Amniotic epithelial cell (primary cell): ENCODE measurements at regions not wholly inside any gene's neighbourhood (a gene's known extent, or its start where the extent isn't known, plus 50 kb on each side); places are given as distances from the start of the nearest gene placed in this dataset.

ENCODE experiments used
- DNase-seq: peaks from one replicate; pipeline ENCODE4 v3.0.0-alpha.2; 2010; ENCODE audit warnings: low read depth

DNA sequence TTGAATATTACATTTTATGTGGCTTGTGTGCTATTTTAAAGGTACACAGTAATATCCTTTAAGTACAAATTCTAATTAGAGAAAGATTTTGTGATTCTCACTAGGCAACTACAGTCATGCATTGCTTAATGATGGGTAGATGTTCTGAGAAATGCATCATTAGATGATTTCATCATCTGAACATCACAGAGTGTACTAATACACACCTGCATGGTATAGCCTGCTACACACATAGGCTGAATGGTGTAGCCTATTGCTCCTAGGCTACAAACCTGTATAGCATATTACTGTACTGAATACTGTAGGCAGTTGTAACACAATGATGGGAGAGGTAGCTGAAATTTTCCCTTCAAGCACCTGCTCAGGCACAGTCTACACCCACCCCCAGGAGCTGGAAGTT, 217.4 kb upstream of the EOMES start:
- DNase-seq: no peak

DNA sequence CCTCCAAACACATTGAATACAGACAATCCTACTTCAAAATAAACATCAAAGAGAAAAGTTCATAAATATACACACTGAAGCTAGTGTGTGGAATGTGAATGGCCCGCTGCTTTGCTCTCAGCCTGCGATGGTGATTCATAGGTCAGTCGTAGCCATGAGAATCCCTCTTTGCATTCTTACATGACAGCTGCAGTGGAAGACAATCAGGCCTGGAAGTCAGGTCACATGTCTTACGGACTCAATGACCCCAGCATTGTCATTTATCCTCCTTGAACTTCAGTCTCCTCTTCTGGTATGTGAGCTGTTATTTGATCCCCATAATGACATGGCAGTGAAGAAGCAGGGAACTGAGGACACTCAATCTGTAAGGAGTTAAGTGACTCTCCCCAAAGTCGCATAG, 217.8 kb upstream of the EOMES start:
- no peak for DNase-seq

DNA sequence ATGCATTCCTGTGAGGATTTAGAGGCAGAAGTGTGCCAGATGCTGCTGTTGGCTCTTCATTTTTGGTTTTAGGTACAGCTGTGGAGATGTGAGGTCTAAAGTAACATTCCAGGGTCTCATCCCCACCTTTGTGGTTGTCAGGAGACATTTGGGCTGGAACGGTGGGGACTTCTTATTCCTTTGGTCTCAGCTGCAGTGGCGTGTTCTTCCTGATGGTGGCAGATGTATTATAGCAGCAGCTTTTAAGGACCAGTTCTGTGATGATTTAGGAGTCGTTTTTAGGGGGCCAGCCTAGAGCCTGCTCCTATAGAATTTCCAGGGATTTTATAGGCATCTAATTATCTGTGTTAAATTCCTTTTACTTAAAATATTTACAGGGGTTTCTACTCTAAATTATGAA, 221.0 kb upstream of the EOMES start:
- no peak for DNase-seq

DNA sequence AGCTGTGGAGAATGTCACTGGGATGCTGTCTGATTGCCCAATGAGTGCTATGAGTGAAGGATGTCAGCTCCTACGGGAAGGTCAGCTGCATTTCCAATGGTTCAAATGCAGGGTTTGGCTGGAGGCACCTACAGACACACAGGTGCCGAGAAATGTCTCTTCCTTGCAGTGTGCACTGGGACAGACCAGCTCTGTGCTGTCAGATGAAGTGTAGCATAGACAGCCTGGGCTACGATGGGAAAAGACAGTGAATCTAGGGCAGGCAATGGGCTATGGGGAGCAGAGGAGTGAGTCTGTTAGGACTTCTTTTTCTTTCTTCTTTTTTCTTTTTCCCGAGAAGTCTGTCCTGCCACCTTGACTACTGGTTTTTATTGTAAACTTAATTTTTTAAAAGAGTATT, 223.1 kb upstream of the EOMES start:
- DNase-seq: no peak

DNA sequence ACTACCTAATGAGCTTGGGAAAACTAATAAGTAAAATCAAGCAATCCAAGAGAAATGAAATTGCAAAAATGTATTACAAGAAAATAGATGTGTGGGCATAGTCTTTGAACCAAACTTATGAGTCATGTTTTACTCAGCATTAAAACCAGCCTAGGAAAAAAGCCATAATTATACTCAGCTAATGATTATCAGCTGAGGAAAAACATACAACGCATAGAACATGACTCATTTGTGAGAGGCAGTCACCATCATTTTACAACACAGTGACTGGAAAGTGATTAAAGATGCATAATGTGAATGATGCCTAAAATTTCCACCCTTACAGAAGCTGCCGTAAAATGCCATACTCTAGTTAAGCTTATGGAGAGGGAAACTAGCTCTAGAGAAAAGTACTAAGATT, 238.0 kb upstream of the EOMES start:
- DNase-seq: no peak

DNA sequence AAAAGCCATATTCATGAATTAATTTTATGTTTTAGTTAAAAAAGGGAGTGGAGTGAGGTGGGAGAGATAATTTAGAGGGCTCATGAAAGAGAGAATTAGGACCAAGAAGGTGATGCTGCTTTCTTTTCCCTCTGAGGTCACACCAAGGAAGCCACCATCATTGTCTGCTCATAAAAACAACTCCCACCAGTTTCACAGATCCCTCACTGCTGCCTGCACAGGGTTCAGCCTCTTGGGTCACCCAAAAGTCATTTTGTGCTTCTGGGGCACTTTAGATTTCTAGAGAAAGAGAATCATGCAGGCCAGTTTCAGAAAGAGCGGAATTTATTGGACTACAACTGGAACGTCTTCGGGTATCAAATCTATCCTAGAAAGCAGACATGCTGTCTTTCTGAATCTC, 241.4 kb upstream of the EOMES start:
- DNase-seq: no peak

DNA sequence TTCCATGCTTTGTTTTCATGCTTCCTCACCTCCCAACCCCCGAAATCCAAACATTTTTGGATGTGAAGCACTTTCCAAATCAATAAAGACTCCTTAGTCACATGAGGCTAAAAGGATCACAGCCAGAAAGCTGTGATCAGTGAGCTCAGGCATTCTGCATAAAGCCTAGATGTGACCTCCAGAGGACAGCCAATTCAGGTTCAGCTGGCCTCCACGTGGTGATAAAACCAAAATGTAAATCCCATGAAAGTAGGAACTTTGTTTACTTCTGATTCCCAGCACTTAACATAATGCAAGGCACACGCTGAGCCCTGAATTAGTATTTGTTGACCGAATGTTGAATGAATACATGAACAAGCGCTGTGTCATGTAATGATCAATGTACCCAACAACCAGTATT, 249.5 kb upstream of the EOMES start:
- no peak for DNase-seq

DNA sequence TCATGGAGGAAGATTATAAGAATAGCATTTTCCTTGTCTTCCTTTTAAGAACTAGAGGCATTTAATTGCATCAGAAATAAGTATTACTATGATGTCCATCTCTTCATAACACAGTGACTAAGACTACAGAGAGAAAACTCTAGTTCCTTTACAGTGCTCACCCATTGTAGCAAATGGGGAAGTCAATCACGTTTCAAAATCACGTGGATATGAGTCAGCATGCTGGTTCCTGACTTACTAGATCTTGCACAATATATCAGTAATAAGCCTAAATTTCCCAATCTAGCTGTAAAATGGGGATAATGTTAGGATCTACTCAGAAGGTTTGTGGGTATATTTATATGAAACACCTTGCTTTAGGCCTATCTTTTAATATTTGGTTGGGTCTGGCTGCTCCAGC, 254.8 kb upstream of the EOMES start:
- peak; percentile 1 for DNase-seq

DNA sequence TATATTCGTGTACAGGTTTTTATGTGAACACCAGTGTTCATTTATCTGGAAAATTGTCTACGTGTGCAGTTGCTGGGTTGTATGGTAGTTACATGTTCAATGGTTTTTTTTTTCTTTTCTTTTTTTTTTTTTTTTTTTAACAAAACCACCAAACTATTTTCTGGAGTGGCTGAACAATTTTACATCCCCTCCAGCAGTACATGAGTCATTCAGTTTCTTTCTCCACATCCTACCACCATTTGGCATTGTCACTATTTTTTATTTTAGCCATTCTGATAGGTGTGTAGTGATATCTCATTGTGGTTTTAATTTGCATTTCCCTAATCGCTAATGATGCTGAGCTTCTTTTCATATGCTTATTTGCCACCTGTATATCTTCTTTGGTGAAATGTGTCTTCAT, 256.3 kb upstream of the EOMES start:
- DNase-seq: no peak

DNA sequence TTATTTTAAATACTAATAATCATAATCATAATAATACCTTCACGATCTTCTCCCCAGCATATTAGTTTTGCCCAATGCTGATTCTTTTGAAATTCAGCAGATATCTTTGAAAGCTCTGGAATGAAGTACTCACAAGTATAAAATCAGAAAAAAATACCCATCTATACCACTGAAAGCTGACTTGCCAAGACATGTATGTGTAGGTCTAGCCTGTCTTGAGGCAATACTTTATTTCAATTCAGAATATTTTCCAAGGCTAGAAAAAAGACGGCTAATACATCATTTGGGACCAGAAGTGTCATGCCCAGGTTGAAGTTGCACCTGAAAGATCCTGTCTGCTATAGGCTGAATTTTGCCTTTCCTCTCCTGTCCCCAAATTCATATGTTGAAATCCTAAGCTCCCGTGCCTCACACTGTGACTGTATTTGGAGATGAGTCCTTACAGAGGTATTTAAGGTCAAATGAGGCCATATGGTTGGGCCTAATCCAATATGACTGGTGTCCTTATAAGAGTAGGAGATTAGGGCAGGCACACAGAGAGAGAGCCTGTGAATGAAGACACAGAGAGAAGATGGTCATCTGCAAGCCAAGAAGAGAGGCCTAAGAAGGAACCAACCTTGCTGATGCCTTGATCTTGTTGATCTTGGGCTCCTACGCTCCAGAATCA, 255.9 kb upstream of the CMC1 start:
- DNase-seq: no peak

DNA sequence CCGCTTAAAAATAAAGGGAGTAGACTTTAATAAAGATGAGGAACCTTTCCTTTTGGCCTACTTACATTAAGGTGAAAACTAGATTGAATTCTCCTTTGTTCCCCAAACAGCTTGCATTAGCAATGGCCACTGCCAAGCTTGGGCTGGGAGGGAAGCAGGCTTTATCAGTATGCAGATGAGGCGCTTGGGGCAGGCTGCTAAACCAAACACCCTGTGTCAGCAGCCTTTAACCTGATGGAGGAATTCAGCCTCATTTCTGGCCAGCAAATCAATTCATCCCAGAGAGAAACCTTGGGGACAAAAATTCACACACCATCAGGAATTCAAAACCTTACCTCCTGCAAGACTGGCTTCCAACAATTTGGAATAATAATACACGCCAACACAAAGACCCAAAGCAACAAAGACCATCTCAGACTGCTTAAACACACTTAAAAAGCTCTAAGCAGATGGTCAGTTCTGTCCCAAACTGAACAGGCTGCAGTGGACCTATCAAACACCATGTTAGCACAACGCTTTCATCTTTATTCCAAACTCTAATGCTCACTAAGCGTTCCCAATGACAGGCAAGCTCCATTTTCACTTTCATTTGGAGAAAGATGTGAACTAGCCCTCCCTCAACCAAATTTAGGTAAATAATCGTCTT, 255.1 kb upstream of the CMC1 start:
- no peak for DNase-seq

DNA sequence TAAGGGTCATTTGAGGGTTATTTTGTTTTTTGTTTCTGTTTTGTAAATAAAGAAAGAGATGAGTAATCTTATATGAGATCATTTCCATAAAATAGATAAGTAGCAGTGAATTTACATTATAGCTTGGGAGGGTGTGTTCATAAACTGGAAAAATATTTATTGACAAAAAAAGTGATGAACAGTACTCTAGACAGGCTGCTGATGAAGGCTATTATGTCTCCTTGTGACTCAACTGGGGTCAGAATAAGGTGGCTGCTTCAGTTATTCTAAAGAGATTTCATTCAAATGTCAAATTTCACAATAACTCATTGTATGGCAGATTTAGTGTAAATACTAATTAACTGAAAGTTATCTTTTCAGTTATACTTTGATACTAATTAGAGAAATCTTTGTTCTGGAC, 251.1 kb upstream of the CMC1 start:
- no peak for DNase-seq

DNA sequence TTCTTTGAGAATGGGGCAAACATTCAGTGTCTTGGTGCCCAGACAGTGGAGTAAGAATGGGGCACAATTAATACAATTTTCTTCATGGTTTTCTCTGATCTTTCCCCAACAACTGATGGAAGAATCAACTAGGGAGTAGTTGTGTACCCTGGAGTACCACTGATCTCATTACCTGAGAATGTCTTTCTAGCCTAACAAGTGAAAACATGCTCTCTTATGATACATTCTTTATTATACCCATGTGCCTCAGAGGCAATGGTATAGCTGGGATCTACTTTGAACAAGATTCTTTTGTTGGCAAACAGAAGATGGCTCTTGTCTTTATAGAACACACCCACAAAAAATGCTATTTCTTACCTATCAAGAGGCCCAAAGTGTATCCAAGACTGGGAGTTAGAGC, 250.6 kb upstream of the CMC1 start:
- DNase-seq: no peak

DNA sequence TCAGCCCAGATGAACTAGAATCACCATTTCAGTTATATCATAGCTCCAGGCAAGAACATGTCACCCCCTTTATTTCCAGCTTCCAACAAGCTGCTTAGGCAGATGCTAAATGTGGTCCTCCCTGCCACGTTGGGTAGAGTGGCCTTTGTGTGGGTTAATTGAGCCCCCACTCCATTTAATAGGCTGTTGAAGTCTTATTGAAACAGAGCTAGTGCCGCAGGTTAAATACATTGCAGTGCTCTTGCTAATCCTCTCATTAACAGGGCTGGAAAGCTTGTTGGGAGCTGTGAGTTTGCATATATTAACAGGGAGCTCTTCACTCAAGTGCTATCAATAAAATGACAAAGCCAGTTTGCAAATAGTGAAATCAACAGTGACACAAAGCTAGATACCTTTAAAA, 248.4 kb upstream of the CMC1 start:
- no peak for DNase-seq

DNA sequence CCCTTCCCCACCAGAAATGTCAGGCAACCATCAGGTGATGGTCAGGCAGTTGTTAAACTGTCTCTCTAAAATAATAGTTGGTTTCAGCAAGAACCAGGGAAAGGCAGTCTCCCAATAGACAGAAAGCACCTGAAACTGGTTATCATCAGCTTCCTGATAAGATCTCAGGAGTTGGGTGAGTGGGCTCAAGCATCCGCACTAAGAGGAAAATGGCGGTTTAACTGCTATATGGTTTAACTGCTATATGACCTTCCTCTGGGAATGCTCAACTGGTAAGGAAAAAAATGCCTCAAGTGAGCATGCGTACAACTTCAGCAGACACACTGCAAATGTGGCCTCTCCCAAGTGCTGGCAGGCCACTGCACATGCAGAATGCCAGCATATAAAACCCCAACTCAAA, 240.8 kb upstream of the CMC1 start:
- no peak for DNase-seq

DNA sequence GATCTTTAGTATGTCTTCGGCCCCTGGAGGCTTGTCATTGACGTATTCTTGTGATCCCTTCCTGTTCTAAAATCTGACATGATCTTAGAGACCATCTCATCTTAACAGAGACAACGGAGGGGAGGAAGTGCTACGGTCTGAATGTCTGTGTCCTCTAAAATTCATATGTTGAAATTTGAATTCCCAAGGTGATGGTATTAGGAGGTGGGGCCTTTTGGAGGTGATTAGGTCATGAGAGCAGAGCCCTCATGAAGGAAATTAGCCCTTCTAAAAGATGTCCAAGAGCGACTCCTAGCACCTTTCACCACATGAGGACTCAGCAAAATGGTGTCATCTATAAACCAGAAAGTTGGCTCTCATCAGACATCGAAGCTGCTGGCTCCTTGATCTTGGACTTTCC, 233.2 kb upstream of the CMC1 start:
- no peak for DNase-seq

DNA sequence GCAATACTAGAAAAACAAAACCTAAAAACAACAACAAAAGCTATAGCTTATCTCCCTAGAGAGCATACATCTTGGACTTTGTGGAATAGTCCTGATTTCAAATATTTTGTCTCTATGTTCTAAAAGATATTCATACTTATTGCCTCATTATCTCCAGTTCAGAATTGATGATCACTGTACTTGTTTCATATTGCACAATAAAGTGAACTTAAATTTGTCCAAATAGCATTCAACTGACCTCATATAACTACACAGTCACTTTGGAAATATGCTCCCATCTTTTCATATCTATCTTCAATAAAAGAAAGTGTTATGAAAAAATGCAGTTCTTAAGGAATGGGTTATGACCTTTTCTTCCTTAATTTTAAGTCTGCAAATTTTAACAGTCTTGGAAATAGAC, 228.6 kb upstream of the CMC1 start:
- DNase-seq: no peak

DNA sequence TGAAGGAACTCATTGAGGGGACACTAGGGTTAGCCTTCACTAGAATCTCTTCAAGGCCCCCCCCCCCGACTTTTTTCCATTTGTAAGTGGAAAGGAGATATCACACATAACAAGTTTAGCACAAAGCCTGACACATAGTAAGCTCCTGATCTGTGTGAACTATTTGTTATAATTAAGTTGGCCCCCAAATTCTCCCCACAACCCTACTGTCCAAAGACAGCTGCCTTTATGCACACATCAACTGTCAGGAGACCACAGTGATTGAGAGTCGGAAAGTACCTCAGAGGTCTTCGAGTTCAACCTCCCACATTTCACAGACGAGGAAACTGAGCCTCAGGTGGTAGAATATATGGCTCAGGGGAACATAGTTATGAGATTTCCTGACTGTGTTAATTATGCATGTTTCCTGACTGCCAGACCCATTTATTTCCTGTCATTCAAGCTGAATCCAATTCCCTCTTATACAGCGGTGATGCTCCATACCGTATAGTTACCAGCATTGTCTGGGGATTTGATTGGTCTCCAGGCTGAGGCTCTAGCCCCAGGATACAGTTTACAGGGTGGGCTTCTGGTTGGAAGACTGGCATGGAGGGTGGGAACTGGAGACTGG, 227.4 kb upstream of the CMC1 start:
- no peak for DNase-seq

DNA sequence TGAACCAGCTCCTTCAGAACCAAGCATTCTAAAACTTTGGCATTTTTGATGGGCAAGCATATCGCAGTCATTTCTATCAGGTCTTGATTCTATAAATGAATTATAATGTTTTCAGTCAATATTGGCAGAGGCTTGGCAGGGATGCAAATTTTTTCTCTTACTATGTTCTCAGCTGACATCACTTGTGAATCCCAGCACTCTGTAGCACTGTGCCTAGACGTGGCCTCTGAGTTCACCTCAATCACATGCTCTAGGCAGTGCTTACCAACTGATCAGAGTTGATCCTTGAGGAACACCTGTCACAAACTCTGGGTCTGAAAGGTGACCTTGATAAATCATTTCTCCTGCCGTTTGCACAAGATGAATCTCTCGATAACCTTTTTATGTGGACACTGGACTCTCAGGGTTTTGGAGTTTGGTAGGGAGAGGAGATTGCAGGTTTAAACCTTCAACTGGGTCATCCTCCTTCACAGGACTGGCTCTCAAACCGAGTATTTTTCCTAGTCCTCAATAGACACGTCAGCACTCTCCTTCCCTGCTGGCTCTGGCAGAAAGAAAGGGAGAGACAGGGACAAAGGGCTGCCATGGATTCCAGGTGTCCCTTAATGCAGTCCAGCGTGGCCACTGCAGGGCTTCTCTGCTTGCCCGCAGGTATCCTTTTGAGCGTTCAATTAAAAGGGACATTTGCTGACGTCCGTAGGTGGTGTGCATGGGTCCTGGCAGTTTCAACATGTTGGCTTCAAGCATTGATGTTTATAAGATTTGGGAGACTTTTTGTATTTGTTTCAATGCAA, 222.3 kb upstream of the CMC1 start:
- no peak for DNase-seq

DNA sequence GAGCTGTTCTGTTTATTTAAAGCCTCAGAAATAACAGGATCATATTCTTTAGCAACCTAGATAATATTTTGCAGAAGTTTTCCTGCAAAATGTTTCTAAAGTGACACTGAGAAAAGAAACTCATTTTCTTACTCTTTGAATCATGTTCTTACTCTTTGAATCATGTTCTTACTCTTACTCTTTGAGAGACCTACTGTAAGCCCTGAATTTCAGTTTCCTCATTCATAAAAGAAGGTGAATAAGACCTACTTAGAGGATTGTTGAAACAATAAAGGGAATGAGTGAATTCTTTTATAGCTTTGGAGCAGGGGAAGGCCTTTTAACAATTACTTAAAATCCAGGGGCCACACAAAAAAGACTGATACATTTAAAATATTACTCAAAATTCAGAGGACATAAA, 221.7 kb upstream of the CMC1 start:
- no peak for DNase-seq

DNA sequence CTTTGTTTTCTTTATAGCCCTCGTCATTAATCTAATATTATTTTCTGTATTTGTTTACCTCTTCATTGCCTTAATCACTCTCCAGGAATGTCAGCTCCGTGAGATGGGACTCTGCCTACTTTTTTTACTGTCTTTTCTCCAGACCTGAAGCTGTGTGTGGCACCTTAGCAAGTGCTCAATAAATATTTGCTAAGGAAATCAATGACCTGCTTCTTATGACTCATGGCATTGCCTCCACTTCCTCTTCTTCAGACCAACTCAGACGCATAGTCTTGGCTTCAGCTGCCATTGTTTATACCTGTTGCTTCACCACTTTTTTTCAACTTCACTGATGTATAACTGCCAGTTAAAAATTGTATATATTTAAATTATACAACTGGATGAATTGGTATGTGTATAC, 218.5 kb upstream of the CMC1 start:
- DNase-seq: no peak

DNA sequence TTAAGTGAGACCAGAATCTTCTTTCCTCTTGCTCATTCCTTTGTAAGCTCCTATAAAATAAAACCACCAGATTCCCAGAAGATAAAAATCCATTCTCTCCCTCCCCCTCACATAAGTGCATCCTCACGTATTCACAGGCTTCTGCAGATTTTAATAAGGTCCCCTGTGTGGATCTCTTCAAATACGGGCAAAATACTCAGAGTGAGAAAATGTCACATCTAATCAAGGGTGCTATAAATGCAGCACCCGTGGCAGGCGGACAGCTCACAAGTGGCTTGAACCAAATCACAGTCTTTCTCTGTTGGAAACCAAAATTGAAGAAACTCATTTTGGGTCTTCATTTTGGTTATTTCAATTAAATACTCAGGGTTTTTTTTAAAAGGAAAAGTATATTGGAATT, 212.9 kb upstream of the CMC1 start:
- no peak for DNase-seq
